NCI-H2081 treated with DMSO at 0.1 percent for 48 hours (cell line): ENCODE measurements at regions not wholly inside any gene's neighbourhood (a gene's known extent, or its start where the extent isn't known, plus 50 kb on each side); places are given as distances from the start of the nearest gene placed in this dataset.

Experiments
- DNase-seq: peaks from one replicate; lab custom pipeline; 2025; lab: John Stamatoyannopoulos, UW

GRCh38 chr18:30527226-30527625 is 515.3 kb downstream of the DSC3 start:
- no peak for DNase-seq

- DNase-seq: no peak
Observed at GRCh38 chr18:30522288-30522929, 520.1 kb downstream of the DSC3 start.

GRCh38 chr18:30514059-30514458 is 528.5 kb downstream of the DSC3 start:
- no peak for DNase-seq

GRCh38 chr18:30512872-30513271 is 529.7 kb downstream of the DSC3 start:
- DNase-seq: no peak

GRCh38 chr18:30510882-30511281 is 531.7 kb downstream of the DSC3 start:
- no peak for DNase-seq

GRCh38 chr18:30501594-30501993 is 540.9 kb downstream of the DSC3 start:
- DNase-seq: no peak

GRCh38 chr18:30500240-30500945 is 542.1 kb downstream of the DSC3 start:
- no peak for DNase-seq

DNA sequence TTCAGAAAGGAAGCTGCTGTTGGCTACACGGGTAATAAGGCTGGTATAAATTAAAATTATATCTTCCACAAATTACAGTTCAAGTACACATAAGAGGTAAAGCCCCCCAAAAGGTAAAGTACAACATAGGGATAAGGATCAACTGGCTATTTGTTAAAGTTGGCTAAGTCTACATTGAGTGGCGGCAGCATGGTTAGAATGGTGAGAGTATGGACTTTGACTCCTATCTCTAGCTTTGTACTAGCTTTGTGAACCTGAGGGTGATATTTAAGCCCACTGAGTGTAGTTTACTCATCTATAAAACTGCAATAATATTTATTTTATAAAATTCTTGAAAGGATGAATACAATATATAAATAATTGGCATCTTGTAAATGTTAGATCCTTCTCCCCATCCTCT is 542.8 kb downstream of the DSC3 start:
- DNase-seq: no peak

GRCh38 chr18:30492552-30493129 is 549.9 kb downstream of the DSC3 start:
- DNase-seq: no peak

DNA sequence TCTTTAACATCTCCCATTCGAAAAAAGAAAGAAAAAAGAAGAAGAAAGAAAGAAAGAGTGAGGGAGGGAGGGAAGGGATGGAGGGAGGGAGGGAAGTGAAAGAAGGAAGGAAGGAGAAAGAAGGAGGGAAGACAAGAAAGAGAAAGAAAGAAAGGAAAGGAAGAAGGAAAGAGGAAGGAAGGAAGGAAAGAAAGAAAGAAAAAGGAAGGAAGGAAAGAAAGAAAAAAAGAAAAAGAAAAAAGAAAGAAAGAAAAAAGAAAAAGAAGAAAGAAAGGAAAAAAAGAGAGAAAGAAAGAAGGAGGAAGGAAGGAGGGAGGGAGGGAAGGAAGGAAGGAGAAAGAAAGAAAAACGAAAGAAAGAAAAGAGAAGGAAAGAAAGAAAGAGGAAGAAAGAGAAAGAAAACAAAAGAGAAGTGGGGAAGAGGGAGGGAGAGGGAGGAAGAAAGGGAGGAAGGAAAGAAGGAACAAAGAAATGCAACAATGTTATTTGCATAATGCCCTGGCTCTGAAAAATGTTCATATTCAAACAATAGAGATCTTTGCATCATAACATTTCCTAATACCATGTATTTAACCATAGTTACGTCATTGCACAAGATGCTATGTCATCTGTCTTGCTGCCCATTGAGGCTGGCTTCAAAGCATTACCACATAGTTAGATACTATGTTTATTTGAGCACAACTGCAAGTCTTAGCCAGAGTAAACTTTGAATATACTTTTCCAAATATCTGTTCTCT is 550.6 kb downstream of the DSC3 start:
- DNase-seq: no peak

- no peak for DNase-seq
Observed at GRCh38 chr18:30489890-30490643, 552.5 kb downstream of the DSC3 start.

DNA sequence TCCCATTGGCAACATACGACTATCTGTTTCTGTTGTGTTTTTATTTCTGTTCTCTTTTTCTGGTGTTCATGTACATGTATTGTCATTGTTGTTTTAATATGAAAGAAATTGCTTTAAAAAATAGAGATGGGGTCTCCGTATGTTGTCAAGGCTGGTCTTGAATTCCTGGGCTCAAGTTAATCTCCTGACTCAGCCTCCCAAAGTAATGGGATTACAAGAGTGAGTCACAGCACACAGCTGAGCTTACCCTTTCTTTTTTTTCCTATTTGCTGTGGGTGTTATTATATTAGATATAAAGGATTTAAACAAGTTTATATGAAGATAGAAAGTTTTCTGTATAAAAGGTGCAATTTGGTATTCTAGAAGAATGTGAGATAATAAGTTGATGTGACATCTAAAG is 554.6 kb downstream of the DSC3 start:
- no peak for DNase-seq

- DNase-seq: no peak
Observed at GRCh38 chr18:30486856-30487255, 555.7 kb downstream of the DSC3 start.

DNA sequence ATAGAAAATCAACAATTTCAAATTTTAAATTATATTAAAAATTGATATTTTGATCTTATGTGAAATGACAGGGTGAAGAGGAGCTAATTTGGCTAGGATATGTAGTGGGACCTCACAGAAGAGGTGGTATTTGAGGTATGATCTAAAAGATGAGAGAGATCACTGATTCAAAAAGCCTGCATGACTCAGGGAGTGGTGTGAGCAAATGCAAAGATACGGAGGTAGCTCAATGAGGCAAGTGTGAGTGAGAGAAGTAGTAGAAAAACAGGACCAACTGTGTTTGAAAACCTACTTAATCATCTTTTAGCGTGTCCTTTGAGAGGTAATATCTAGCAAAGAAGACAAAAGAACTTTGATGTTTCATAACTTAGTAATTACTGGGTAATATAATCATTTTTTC is 557.5 kb downstream of the DSC3 start:
- no peak for DNase-seq

GRCh38 chr18:30481871-30482270 is 560.7 kb downstream of the DSC3 start:
- DNase-seq: no peak

DNA sequence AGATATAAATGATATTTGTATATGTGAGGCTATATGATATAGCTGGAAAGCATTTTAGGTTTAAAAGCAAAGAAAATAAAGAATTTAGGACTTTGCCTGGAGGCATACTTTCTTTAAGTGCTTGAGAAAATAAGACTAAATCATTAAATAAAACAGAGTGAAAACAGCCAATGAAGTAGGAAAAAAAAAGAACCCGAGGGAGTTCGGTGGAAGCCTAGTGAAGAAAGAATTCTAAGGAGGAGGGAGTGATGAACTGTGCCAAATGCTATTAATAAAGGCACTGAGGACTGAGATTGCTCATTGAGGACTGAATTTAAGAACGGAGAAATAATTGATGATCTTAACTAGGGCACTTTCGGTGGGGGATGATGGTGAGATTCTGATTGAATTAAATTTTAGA is 573.5 kb downstream of the DSC3 start:
- DNase-seq: no peak

GRCh38 chr18:30465096-30465495 is 577.4 kb downstream of the DSC3 start:
- no peak for DNase-seq

DNA sequence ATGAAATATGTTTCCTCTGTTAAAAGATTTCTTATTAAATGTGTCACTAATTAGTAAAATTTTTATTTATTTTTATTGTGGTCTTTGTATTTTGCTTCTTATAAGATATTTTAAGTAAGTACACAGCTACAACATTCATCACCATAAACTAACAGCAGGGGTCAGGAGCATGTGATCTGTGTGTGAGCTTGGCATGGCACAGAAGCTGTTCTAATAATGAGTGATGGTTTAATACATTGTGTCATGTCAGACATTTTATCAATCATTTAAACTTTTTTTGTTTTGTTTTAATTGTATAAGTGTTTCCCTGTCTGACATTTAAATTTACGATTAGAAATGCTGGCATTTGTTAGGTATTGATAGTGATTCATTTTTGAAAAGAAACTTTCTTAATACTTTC is 585.4 kb downstream of the DSC3 start:
- DNase-seq: no peak

DNA sequence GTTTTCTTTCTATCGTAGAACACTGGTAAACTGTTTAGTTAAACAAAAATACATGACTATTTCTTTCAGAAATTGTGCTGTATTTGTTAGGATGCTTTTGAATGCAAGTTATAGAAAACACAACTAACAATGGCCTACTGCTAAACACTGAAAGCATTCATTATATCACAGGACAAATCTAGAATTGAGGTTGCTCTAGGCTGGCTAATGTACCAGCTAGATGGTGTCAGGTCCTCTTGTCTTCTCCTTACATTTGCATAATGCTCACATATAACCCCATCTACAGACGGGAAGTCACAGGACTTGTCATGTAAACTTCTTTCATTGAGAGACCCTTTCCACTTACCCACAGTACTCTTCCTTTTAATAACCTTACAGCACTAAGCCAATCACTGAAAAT is 586.8 kb downstream of the DSC3 start:
- no peak for DNase-seq

DNA sequence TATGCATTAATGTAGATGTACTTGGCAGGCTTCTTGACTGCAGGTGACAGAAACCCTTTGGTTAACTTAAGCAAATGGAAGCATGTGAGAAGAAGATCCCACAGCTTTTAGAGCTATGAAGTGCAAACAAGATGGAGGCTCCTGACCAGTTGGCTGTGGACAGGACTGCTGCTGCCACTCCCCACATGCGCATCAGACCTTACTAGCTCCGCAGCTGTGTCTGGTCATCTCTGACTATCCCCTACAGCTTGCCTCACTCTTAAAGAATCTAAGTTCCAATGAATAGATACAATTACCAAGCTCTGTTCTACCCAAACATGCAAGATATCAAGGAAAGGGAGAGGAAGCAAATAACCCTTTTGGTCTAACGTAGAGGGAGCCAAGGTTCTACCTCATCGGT is 587.6 kb downstream of the DSC3 start:
- DNase-seq: no peak

DNA sequence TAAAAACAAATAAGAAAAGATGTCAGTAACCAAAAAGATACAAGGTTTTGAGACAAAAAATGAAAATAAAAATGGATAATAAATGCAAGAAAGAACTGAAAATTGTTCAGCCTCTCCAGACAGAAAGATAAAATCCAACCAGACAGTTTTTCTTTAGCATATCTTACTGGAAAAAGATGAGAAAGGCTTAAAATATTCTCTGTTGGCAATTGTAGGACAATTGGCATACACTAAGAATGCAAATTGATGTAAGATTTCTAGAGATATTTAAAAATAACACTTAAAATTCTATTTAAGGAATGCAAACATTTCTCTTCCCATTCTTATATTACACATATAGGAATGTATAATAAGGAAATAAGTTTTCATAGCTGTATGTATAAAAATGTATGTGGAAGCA is 590.6 kb downstream of the DSC3 start:
- DNase-seq: no peak

DNA sequence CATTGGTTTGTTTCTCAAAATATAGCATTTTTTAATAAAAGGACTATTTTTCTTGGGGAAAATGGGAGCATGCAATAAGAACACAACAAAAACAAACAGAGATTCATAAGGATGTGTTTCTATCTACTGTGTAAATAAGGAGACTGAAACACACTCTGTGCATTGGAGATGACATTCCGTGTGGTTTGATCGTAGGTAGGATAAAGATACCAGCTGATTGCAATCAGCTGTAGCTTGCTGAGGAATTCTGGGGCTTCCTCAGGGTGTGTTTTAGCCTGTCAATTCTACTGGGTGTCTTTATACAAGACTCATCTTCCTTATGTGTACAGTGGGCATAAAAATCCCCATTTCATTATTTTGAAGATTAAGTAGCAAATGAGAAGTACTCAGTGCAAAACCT is 591.6 kb downstream of the DSC3 start:
- DNase-seq: no peak
